Spleen (tissue), 11 donors: ENCODE measurements at regions not wholly inside any gene's neighbourhood (a gene's known extent, or its start where the extent isn't known, plus 50 kb on each side); places are given as distances from the start of the nearest gene placed in this dataset.

Experiments
- DNase-seq: peaks from one replicate; pipeline ENCODE4 v3.0.0-alpha.2; 2020
- H3K27ac ChIP-seq, 8 donors: fragments of 200-600 bp; sonication (generic) in 7 of 8; 1 replicate in 4 of 8; 2 replicates in 4 of 8; pipeline versions ENCODE4 v1.5.0 to v1.8.0; 2016 to 2021; ENCODE audit warnings: inconsistent platforms in 4 of 8, mild to moderate bottlenecking in 4 of 8, moderate library complexity in 1 of 8
- H3K27me3 ChIP-seq, 7 donors: fragments of 200-600 bp; sonication (generic) in 6 of 7; replicated peaks in 1 of 7; 1 replicate in 4 of 7; 2 replicates in 3 of 7; pipeline versions ENCODE4 v1.5.0 to v1.8.0; 2016 to 2021; ENCODE audit warnings: inconsistent platforms in 3 of 7, mild to moderate bottlenecking in 1 of 7
- H3K36me3 ChIP-seq, 6 donors: fragments of 200-600 bp; sonication (generic) in 5 of 6; 1 replicate in 4 of 6; 2 replicates in 2 of 6; pipeline versions ENCODE4 v1.5.0 to v1.8.0; 2016 to 2021; ENCODE audit warnings: inconsistent platforms in 2 of 6
- H3K4me1 ChIP-seq, 6 donors: fragments of 200-600 bp; sonication (generic) in 5 of 6; 1 replicate in 3 of 6; 2 replicates in 3 of 6; pipeline versions ENCODE4 v1.5.0 to v1.8.0; 2016 to 2021; ENCODE audit warnings: inconsistent platforms in 3 of 6
- H3K4me3 ChIP-seq, 8 donors: fragments of 200-600 bp; sonication (generic) in 7 of 8; 1 replicate in 4 of 8; 2 replicates in 4 of 8; pipeline versions ENCODE4 v1.5.0 to v1.8.0; 2016 to 2021; ENCODE audit warnings: inconsistent platforms in 4 of 8, mild to moderate bottlenecking in 4 of 8, moderate library complexity in 2 of 8
- H3K9me3 ChIP-seq, 8 donors: fragments of 200-600 bp; sonication (generic) in 7 of 8; 1 replicate in 4 of 8; 2 replicates in 4 of 8; pipeline versions ENCODE4 v1.5.0 to v1.8.0; 2016 to 2021; ENCODE audit warnings: inconsistent platforms in 4 of 8
- POLR2A ChIP-seq, 3 donors: fragments of 450-650 bp; IDR thresholded peaks; one replicate each; pipeline ENCODE4 v1.5.1; 2017; ENCODE audit warnings: antibody characterized with exemption in 3 of 3, mild to moderate bottlenecking in 1 of 3
- POLR2AphosphoS5 ChIP-seq, 3 donors: sonication (generic); formaldehyde crosslinking; IDR thresholded peaks; one replicate each; pipeline ENCODE4 v1.5.1; 2017; ENCODE audit warnings: antibody characterized with exemption in 3 of 3
- WGBS, 5 donors: extraction: QIAGEN DNeasy Blood & Tissue Kit in 3 of 5; methylation state at CpG; one replicate each; pipeline versions ENCODE4 v1.1.5 to v1.1.7; 2013 to 2018; 5-methylcytosine and 5-hydroxymethylcytosine counted together
- intact Hi-C: fragments of 100-400 bp; cut with DNase I; formaldehyde crosslinking; loops from one replicate; pipeline ENCODE4 v1.15.0; 2023; ENCODE audit warnings: low total_unique reads
- TF ChIP-seq, protein P1 (sequence below), 11 experiments: fragments of 200-600 bp in 7 of 11; fragments of 450-650 bp in 4 of 11; sonication (generic) in 4 of 11; IDR thresholded peaks in 8 of 11; conservative IDR thresholded peaks in 3 of 11; 1 replicate in 7 of 11; 2 replicates in 4 of 11; pipeline versions ENCODE4 v1.4.0 to v1.8.0; 2016 to 2021; ENCODE audit warnings: antibody characterized with exemption in 11 of 11, inconsistent platforms in 4 of 11, mild to moderate bottlenecking in 1 of 11
- donor health status: healthy with polysubstance abuse.
- donor health status: DM: no; HTN: no; CAD: no; lungs with moderate emphysema.
- donor health status: DM: no; HTN: no; CAD: no.
- donor health status: Bipolar disorder and iron deficiency.
- donor health status: healthy.
- donor health status: DM: no; HTN: no; CAD: no.
- donor health status: DM: yes; HTN: yes; CAD: no.

- H3K4me3 ChIP-seq = no peak overlapping the region
- WGBS, 5 donors = 85 to 92% (median 91%) methylated on average over 3 of the region's 3 CpGs
- intact Hi-C loops = no loop called here
- H3K4me1 ChIP-seq = peaks cover 0 to 18% (median 5%) of the 10 kb centered on the region in 6 donors
- no peaks in the 10 kb centered on the region for H3K9me3 ChIP-seq
- H3K27ac ChIP-seq = no peak overlapping the region
- DNase-seq = no peak
- H3K27me3 ChIP-seq = no peaks in the 10 kb centered on the region
- TF ChIP-seq POLR2AphosphoS5 (IDR thresholded peaks at IDR 0.05) (no peak), POLR2A (IDR thresholded peaks at IDR 0.05) (no peak)
- TF ChIP-seq, protein P1, sequence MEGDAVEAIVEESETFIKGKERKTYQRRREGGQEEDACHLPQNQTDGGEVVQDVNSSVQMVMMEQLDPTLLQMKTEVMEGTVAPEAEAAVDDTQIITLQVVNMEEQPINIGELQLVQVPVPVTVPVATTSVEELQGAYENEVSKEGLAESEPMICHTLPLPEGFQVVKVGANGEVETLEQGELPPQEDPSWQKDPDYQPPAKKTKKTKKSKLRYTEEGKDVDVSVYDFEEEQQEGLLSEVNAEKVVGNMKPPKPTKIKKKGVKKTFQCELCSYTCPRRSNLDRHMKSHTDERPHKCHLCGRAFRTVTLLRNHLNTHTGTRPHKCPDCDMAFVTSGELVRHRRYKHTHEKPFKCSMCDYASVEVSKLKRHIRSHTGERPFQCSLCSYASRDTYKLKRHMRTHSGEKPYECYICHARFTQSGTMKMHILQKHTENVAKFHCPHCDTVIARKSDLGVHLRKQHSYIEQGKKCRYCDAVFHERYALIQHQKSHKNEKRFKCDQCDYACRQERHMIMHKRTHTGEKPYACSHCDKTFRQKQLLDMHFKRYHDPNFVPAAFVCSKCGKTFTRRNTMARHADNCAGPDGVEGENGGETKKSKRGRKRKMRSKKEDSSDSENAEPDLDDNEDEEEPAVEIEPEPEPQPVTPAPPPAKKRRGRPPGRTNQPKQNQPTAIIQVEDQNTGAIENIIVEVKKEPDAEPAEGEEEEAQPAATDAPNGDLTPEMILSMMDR (IDR thresholded peaks at IDR 0.05 in 8 of 11, conservative IDR thresholded peaks at IDR 0.05 in 3 of 11) = no peak
- no peaks in the 10 kb centered on the region for H3K36me3 ChIP-seq
Measured at GRCh38 chr6:164087870-164088269, 673.4 kb downstream of the QKI start.

- Histone ChIP-seq H3K36me3 (no peaks in the 10 kb centered on the region), H3K9me3 (no peaks in the 10 kb centered on the region), H3K27me3 (no peaks in the 10 kb centered on the region), H3K4me1 (peaks cover 0 to 18% (median 5%) of the 10 kb centered on the region in 6 donors), H3K27ac (no peak overlapping the region), H3K4me3 (no peak overlapping the region)
- intact Hi-C loops = no loop called here
- no peak for DNase-seq
- WGBS, 5 donors = 76 to 94% (median 79%) methylated on average over 2 of the region's 2 CpGs
- TF ChIP-seq POLR2AphosphoS5 (IDR thresholded peaks at IDR 0.05) (no peak), POLR2A (IDR thresholded peaks at IDR 0.05) (no peak)
- TF ChIP-seq, protein P1 (IDR thresholded peaks at IDR 0.05 in 8 of 11, conservative IDR thresholded peaks at IDR 0.05 in 3 of 11) = no peak
Measured at GRCh38 chr6:164087211-164087610, 672.7 kb downstream of the QKI start.

GRCh38 chr6:164086076-164086887 lies 671.8 kb downstream of the QKI start:
- Histone ChIP-seq H3K36me3 (no peaks in the 10 kb centered on the region), H3K9me3 (no peaks in the 10 kb centered on the region), H3K4me1 (peaks cover 0 to 18% (median 5%) of the 10 kb centered on the region in 6 donors), H3K27me3 (no peaks in the 10 kb centered on the region), H3K27ac (peak overlapping the region in 7 of 8 donors; percentile 73 to 83 (median 79)), H3K4me3 (peak overlapping the region in 2 of 8 donors; percentile 3 to 45)
- WGBS, 5 donors = 54 to 63% (median 55%) methylated on average over 25 of the region's 25 CpGs
- no peak for TF ChIP-seq POLR2AphosphoS5 (IDR thresholded peaks at IDR 0.05)
- TF ChIP-seq, protein P1 (IDR thresholded peaks at IDR 0.05 in 8 of 11, conservative IDR thresholded peaks at IDR 0.05 in 3 of 11) = no peak
- no peak for TF ChIP-seq POLR2A (IDR thresholded peaks at IDR 0.05)
- no peak for DNase-seq
- intact Hi-C loops = no loop called here
